PFSK-1 (cell line): ENCODE measurements at regions not wholly inside any gene's neighbourhood (a gene's known extent, or its start where the extent isn't known, plus 50 kb on each side); places are given as distances from the start of the nearest gene placed in this dataset.

ENCODE experiments used
- FOXP2 ChIP-seq: optimal IDR thresholded peaks from 2 replicates; pipeline ENCODE3; 2011; ENCODE audit warnings: borderline replicate concordance, control low read depth, inconsistent platforms; ENCODE audit not compliant: insufficient read depth; ENCODE audit errors: extremely low read length, extremely low read depth
- POLR2AphosphoS5 ChIP-seq: IDR thresholded peaks from 2 replicates; pipeline ENCODE4 v1.6.1; 2012; ENCODE audit warnings: low read depth, mild to moderate bottlenecking, control low read depth, low read length, moderate library complexity
- REST ChIP-seq, 2 experiments: IDR thresholded peaks; 2 replicates each; pipeline versions ENCODE4 v1.6.1 to v1.8.0; 2011 to 2012; ENCODE audit warnings: low read depth in 2 of 2, low read length in 2 of 2, control low read depth in 1 of 2, inconsistent platforms in 1 of 2, mild to moderate bottlenecking in 1 of 2, moderate library complexity in 1 of 2; ENCODE audit not compliant: insufficient read depth in 1 of 2
- SIN3A ChIP-seq: IDR thresholded peaks from 2 replicates; pipeline ENCODE4 v1.6.1; 2012; ENCODE audit warnings: mild to moderate bottlenecking, low read length, moderate library complexity, borderline replicate concordance; ENCODE audit not compliant: insufficient read depth
- TAF1 ChIP-seq: IDR thresholded peaks from 2 replicates; pipeline ENCODE4 v1.6.1; 2012; ENCODE audit warnings: low read length, control low read depth, borderline replicate concordance; ENCODE audit not compliant: insufficient read depth

DNA sequence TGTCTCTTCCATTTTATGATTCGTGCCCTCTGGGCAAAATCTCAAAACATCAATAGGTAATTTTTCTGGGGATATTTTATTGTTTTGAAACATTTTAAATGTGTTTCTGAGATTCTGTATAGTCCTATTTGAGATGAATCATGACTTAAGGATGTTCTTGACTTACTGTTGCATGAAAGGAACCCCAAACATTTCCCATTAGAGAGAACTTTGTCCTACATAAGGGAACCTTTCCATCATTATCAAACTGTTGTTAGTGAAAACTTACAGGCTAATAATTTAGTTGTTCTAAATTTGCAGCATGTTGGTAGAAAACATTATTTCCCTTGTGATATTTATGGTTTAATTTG is 523.3 kb downstream of the PPARGC1A start:
- TF ChIP-seq REST (IDR thresholded peaks at IDR 0.05; ENCODE audit: insufficient read depth in 1 of 2, low read depth in 2 of 2, low read length in 2 of 2) (no peak), TAF1 (no peak), POLR2AphosphoS5 (no peak), SIN3A (no peak), FOXP2 (no peak)
